UCSD-AML1 (cell line): ENCODE measurements at regions not wholly inside any gene's neighbourhood (a gene's known extent, or its start where the extent isn't known, plus 50 kb on each side); places are given as distances from the start of the nearest gene placed in this dataset.

Source experiments
- DNase-seq: peaks from one replicate; lab custom pipeline; 2025; ENCODE audit not compliant: unreplicated experiment; lab: John Stamatoyannopoulos, UW

GRCh38 chr20:39222101-39222500 is 260.0 kb downstream of the DHX35 start:
- no peak for DNase-seq

GRCh38 chr20:39216195-39216594 is 254.1 kb downstream of the DHX35 start:
- no peak for DNase-seq

DNA sequence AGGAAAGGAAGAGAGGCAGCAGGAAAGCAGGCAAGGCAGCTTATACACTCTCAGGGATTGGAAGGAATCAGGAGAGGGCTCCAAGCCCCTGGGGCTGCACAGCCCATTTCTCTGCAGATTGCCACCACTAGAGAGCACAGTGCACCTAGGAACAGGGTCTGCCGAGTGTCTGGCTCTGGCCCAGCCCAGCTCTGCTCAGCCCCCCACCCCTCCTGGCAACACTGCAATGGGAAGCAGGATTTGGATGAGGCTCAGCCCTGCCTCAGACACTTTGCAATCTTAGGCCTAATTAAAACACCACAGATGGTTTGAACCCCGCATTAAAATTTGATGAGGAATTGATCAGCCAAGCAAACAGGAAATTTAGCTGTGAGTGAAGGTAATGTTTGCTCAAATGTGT is 252.7 kb downstream of the DHX35 start:
- no peak for DNase-seq

DNA sequence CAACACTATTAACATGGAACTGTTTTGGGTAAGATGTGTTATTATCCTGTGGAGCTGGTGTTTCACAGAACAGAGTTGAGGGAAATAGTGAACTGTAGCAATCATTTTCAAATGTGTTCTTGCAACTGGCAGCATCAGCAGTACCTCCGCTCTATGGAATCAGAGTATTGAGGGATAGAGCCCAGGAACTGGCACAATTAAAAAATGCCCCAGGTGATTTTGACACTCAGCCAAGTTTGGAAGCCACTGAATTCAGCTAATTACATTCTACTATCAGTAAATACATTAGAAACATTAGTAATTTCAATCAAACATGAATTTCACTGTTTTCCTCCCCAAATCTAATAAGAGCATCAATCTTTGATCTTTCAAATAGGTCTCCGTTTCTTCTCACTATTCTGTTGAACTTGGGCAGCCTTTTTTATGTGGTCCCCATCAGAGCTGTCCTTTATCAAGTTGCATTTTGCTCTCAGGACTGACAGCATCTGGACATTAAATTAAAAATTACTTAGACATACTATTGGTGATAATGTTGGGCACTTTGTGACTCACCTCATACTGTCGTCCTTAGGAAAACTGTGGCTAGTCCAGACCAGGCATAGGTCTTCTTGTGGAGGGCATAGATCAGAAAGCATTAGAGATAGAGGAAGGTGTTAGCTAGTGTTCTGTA is 251.5 kb downstream of the DHX35 start:
- DNase-seq: no peak

DNA sequence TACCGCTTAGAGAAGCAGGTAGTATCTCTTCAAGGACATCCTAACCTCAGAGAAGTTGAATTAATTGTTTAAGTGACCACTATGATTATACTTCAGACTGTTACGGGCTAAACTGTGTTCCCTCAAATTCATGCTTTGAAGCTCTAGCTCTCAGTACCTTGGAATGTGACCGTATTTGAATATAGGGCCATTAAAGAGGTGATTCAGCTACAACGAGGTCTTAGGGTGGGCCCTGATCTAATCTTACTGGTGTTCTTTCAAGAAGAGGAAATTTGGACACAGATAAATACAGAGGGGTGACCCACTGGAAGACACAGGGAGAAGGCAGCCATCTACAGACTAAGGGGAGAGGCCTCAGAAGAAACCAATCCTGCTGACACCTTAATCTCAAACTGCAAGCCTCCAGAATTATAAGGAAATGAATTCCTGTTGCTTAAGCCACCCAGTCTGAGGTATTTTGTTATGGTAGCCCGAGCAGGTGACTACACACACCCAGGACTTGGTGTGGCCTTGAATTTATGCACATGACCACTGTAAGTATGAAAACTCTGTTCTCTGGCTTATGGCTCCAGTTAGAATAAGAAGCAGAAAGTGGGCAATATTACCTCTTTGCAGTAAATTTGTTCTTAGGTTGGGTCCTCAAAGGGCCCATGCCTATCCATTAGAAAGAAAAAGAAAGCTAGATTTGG is 249.1 kb downstream of the DHX35 start:
- no peak for DNase-seq

- DNase-seq: no peak
These were observed 248.3 kb downstream of the DHX35 start for GRCh38 chr20:39210341-39211036.

GRCh38 chr20:39206899-39207564 is 244.9 kb downstream of the DHX35 start:
- DNase-seq: no peak

- no peak for DNase-seq
These were observed 233.5 kb downstream of the DHX35 start for GRCh38 chr20:39195582-39196021.

DNA sequence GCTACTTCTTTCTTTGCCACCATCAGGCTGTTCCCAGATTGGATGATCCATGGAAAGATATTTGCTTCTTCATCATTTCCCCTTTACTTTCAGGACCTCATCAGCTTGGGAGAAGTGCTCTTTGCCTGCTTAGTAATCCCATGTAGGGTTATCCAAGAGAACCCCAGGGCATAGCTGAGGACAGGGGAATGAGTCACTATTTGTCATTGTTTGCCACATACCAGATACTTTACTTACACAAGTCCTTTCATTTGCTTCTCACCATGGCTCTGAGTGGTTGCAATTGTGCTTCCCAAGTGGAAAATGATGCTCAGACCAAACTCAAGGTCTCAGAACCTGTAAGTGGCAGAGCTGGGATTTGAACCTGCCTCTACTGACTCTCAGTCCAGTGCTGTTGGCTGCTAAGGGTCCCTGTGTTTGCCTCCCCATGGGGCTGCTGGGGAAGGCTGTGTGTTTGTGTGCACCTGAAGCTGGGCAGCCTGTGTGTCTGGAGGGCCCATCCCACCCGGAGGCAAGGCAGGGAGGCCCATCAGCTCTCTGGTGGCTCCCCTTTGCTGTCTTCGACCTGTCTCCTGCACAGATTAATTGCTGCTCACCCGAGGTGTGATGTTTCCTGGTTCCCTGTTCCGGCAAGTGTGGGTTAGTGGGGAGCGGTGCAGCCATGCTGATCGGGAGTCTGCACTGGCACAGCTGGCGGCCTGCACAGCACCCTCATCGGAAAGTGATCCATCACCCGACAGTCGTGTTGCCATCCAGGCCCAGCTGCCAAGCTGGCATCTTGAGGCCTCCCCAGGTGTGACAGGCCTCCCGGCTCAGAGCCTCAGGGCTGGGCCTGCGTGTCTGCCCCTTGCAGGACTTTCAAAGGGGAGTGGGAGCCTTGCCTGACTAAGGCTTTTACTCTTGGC is 228.8 kb downstream of the DHX35 start:
- DNase-seq: no peak

DNA sequence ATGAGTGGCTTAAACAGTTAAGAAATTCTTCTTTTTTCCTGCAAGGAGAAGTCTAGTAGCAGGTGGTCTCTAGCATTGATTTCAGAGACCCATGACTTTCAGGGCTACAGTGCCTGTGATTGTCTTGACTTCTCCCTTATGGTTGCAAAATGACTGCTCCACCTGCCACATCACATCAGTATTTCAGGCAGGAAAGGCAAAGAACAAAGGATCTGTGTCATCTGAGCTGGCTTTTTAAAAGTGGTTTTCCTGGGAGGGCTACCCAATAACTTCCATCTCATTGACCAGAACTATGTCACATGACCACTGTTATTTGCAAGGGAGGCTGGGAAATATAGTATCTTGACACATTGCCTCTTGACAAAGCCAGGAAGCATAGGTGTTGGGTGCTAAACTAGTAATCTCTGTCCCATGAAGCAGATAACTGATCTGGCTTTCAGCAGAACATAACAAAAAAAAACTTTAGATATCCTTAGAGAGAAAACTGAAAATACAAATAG is 226.2 kb downstream of the DHX35 start:
- no peak for DNase-seq

DNA sequence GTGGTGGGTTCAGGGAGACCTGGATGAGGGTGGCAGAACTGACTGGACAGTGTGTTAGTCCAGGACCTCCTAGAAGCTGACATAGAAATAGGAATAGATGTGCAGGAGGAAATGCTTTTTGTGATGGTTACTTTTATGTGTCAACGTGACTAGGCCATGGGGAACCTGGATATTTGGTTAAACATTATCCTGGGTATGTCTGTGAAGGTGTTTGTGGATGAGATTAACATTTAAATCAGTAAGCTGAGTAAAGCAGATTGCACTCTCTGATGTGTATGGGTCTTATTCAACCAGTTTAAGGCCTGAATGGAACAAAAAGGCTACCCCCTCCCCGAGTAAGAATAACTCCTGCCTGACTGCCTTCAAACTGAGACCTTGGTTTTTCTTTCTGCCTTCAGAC is 219.3 kb downstream of the DHX35 start:
- DNase-seq: no peak

GRCh38 chr20:39176457-39176856 is 214.3 kb downstream of the DHX35 start:
- no peak for DNase-seq

DNA sequence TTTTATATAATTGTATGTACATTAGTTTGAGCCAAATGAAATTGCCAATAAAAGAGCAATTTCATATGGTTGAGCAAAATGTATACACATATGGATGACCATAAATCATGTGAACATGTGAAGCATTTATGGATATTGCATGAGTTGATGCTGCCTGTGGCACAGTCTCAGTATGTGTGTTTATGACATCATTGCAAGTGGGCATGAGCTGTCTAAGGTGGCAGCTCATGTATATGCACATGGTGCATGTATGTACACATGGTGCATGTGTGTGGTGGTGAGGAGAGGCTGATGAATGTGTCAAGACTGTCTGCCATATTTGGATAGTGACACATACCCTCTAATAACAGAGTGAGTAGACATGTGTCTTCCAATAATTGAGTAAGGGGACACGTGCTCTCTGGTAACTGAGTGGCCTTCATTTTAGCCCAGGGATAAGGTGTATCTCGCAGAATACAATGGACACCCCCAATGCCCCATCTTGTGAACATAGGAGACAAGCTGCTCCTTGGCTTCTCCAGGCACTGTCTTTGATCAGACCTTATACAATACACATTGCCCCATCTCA is 208.8 kb downstream of the DHX35 start:
- no peak for DNase-seq

DNA sequence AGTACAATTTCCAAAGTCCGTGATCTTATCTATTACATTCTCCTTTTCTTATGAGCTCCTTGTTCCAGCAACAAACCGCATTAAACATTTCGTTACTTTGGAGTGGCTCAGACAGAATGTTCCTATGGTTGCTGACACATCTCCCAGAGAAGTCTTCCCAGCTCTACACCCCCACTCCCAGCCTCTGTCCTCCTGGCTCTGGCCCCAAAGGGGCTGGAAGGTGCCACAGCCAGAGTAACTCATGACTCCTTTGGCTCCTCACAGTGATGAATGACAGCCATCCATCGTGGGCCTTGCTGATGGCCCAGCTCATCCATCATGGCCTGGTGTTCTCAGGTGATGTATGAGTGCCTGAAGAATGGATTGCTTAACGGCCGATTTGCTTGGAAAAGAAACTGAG is 203.0 kb downstream of the DHX35 start:
- DNase-seq: no peak

DNA sequence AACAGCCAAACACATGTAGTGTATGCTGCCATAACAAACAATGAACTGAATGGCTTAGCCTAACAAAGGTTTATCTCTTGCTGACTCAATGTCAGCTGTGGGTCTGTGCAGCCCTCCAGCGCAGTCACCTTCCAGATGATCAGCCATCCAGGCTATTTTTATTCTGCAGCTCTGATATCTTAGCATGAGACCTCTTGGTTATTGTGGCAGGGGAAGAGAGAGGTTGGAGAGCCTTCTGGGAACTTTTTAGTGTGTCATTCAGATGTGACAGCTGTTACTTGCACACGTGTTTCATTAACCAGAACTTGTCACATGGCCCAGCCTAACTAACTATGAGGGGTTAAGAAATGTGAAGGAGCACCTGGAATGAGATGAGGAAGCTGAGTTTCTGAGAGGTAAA is 202.5 kb downstream of the DHX35 start:
- no peak for DNase-seq

DNA sequence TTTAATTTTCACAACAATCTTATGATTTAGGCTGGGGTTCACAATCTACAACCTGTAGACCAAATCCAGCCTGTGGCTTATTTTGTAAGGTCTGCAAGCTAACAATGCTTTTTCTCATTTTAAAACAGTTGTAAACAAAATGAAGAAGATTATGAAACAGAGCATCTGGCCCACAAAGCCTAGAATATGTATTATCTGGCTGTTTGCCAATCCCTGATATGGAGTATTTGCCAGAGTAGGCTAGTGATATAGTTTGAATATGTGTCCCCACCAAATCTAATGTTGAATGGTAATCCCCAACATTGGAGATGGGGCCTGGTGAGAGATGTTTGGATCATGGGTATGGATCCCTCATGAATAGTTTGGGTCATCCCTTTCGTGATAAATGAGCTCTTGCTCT is 201.8 kb downstream of the DHX35 start:
- DNase-seq: no peak

GRCh38 chr20:39161900-39162299 is 199.8 kb downstream of the DHX35 start:
- no peak for DNase-seq

DNA sequence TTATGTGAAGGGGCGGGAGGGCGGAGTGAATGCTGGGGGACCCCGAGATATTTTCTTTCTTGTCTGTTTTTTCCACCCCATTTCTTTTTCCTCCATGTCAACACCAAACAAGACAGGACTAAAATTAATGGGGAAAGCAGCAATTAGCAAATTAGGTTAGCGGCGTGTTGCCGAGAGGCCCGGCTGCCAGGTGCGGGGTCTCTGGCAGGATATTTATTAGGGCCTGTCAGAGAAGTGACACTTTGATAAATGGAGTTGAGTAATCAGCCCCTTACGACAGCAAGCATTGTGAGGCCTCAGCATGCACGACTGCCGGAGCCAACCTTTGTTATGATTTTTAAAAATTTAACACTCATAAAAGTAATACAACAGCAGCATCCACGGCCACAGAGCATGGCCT is 193.8 kb downstream of the DHX35 start:
- no peak for DNase-seq

GRCh38 chr20:39152742-39153141 is 190.6 kb downstream of the DHX35 start:
- DNase-seq: no peak

DNA sequence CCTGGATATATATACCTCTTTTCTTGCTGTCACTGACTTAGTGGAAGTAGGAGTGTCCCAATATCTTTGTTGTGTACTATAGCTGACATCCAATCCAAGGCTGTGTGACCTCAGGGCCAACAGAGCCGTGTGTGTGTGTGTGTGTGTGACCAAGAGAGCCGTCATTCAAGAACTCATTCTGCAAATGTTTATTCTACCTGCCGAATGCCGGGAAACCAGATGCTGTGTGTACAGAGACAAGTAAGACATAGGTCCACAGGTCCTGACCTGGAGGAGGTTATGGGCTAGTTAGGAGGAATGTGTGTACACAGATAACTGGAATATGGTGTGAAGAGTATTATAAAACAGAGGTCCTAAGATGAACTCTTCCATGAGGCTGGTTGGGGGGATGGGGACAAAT is 190.0 kb downstream of the DHX35 start:
- DNase-seq: no peak
